NCI-H2171 (cell line): ENCODE measurements at regions not wholly inside any gene's neighbourhood (a gene's known extent, or its start where the extent isn't known, plus 50 kb on each side); places are given as distances from the start of the nearest gene placed in this dataset.

Experiments
- DNase-seq: peaks from one replicate; lab custom pipeline; 2025; lab: John Stamatoyannopoulos, UW

DNA sequence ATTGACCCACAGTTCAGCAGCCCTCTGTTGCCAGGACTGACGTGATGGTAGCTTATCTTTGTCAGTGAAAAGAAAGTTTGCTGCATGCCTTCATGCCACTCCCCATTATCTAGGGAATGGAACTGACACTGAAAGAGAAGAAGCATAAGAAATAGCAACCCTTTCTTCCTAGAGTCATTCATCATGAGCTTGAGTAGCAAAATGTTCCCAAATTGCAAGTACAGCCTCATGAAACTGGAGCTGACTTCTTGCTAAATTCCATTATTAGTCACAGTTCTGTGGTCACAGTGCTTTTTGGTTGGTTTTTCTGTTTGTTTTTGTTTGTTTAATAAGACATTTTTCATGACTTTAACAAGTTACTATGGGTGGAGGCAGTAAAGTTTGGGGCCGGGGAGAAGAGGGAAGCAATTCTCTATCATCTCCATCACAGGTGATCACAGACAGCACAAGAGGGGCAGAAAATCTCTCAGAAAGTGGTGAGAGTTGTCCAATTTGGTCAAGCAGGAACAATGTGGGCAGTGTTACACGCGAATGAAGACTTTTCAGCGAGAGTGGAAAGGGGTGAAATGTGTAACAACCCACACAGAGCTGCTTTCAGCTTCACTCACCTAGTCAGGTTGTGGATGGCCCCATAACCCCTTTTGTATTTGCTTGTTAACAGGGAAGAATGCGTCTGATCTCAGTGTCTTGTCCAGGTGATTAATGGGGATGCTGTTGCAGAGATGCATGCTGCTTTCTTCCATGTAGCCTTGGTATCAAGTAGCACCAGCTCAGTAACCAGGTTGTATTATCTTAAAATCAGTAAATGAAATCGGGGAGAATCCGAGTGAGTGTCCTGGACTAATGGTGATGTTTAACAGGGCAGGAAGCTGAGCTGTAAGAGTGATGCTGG is 440.4 kb downstream of the DMRT2 start:
- no peak for DNase-seq

DNA sequence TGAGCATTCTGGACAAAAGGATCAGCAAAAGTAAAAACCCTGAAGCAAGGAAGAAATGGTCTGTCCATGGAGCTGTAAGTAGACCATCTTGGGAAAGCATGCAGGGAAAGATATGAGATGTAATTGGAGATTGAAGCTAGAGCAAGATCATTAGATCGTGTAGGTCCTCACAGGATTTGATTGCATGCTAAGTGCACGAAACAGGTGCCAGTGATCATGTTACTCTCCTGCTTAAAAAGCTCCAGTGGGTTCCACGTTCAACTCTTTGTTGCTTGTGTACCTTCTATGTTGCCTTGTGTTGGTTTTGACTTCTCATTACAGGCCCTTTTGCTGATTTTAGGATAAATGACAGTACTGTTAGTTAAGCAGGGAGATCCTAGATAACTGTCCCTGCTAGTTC is 442.0 kb downstream of the DMRT2 start:
- no peak for DNase-seq

DNA sequence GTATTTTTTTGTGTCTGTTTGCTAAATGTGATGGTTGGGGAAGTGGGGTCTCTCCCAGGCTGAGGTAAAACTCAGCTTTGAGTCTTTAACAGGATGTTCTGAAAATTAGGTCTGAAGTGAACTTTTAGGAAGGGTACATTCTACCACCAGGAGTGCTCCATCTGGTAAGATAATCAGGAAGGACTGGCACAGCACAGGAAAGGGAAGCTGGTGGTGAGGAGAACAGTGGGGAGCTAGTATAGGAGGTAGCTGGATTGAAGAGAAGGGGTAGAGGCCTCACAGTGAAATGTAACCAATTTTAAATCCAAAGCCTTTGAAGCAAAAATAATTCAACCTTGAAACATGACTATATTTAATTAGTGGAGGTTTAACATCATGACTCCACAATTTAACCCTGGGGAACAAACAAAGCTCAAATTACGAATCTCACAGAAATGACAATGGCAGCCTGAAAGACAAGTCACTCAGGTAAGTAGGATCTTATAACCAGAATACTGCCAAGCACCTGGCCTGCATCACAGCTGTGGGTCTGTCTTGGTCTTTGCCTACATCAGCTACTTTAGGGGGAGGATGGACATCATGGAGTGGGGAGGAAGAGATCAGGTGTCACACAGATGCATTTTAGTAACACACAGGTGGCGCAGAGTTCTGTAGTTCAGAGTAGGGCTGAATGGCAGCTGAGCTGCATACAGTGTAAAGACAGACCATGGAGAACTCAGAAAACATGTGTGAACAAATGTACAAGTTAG is 445.3 kb downstream of the DMRT2 start:
- DNase-seq = peak; percentile 95

DNA sequence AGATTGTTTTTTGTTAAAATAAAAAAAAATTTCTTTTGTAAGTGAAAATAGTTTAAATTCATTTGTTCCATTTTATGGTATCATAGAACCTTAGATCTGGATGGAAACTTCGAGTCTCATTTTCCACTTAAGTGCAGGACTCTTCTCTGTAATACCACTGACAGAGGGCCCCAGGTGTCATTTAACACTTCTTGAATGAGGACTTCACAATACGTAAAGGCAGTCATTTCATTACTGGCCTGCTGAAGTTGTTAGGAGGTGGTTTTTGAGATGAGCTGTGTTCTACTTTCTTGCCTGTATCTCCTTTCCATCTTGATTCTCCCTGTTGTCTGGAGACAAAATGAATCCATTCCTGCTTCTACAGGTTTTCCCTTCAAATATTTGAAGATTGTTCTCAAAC is 455.3 kb downstream of the DMRT2 start:
- no peak for DNase-seq

DNA sequence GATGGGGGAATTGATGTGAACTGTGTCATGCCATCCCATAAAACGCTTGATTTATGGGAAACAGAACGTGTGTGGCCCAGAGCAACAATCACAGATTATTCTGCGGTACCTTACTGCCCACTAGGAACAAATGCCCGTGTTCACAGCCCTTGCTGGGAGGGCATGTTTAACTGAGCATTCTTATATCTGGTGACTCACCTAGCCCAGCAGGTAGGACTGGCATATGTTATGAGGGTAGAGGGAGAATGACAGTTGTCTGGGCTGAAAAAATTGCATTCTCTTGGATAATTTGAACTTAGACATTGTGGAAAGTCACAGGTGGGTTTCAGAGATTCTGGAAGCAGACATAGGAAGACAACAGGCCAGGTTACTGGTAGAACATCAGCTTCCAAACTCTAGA is 460.6 kb downstream of the DMRT2 start:
- no peak for DNase-seq

DNA sequence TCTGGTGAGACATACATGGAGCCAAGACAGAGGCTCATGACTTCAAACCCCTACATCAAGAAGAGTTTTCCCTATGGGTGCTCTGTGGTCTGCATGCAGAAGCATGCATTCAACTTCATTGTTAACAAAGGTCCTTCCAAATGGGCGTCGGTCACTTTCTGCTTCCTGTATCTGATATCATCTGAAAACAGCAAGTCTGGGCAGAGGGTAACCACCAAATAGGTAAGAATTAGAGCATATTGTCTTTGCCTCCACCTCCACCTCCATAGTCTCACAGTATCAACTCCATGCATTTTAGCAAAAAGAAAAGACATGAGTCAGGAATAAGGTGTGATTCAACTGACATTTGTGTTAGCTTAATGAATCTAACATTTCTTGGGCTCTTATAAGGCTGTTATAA is 462.9 kb downstream of the DMRT2 start:
- no peak for DNase-seq

DNA sequence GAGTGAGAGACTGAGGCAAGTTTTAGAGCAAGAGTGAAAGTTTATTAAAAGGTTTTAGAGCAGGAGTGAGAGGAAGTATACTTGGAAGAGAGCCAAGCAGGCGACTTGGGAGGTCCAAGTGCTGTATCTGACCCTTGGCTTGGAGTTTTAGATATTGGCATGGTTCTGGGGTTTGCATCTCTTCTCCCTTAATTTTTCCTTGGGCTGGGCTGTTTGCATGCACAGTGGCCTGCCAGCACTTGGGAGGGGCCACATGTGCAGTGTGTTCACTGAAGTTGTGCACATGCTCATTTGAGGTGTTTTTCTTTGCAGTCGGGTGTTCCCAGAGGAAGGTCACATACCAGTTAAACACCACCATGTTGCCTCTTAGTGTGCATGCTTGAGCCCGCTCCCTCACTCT is 464.1 kb downstream of the DMRT2 start:
- no peak for DNase-seq

DNA sequence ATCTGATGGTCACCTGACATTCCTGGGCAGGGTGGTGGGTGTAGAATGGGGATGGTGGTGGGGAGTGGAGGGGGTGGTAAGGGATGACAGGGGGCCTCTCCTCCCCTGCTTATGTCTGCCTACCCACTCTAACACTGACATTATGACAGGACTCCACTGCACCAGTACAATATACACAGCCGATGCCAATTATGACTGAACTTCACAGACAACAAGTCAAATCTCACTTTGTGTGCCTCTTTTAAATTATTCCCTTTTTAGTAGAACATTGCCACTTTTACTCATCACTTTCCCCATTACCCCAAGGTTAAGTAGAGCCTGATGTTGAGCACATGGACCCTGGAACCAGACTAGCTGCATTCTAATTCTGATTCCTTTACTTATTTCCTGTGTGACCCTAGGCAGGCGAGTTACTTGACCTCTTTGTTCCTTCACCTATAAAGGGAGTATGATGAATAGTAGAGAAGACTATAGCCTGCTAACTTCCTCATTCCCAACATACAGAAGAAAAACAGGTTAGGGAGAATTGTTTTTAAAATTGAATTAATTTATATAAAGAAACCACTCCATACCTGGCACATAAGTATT is 464.7 kb downstream of the DMRT2 start:
- no peak for DNase-seq

DNA sequence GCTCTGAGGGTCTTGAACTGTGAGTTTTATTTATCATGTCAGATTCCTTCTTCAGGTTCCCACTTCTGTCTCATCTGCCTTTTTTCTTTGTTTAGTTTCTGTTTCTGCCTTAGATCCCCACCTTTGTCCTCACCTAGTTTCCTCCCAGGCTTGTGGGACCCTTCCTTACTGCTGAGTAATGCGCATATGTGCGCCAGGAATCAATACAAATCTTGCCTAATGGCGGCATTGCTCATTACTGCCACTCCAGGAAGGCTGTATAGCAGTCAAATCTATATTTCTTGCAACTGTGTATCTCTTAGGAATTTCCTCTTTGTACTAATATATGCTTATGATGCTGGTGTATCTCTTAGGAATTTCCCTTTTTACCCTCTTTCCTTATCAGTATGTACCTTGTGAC is 465.4 kb downstream of the DMRT2 start:
- no peak for DNase-seq

DNA sequence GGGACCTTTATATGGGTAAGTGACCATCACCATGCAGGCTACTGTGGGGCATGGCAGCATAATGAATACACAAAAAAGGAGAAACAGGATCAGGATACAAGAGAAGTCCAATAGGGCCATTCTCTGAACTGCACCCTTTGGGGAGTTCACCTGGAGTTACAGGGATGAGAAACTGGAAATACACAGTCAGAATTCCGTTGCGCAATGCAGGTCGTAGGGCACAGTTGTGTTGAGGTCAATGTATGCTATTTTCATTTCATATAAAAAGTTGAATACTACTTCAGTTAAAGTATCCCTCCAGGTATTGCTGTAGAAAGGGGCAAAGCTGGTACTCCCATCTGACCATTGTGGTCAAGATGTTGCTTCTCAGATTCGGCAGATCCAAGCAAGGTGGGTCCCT is 471.4 kb downstream of the DMRT2 start:
- DNase-seq = no peak

DNA sequence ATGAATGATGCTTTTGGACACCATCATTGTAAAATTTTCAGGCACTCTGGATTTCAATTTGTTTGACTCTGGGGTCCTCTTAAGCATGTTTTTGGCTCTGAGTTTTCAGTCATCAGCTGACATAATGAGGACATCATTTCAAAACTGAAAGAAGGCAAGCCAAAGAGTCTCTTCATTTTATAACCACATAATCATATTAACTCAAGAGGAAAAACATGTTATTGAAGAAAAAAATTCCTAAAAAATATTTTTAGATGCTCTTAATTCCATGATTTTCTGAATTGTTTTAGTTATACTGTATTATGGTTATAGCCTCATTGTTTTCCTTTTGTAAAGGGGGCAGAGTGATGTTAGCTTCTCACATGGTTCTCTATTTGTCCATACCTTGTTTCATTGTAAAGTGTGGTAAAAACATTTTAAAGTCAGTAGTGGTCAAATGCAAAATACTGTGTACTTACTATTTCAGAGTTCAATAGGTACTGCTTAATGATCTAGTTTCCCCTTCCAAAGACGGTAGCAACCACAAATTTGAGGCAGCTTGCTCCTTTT is 472.1 kb downstream of the DMRT2 start:
- DNase-seq = no peak

DNA sequence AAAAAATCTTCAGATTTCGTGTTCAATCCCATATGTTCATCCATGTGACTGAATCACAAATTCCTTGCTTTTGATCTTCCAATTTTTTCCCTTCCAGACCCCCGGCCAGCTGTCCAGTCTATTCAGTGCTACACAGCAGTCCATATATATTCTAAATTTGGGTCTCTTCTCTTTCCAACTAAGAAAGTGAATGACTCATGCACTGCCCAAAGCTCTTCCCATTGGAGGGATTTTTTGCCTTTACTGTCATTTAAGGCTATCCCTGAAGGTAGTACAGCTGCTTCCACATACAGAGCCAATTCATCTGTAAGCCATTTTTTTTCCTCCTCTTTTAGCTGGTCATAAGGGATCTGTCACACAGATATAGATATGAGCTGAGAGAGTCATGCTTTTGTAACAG is 478.3 kb downstream of the DMRT2 start:
- no peak for DNase-seq

DNA sequence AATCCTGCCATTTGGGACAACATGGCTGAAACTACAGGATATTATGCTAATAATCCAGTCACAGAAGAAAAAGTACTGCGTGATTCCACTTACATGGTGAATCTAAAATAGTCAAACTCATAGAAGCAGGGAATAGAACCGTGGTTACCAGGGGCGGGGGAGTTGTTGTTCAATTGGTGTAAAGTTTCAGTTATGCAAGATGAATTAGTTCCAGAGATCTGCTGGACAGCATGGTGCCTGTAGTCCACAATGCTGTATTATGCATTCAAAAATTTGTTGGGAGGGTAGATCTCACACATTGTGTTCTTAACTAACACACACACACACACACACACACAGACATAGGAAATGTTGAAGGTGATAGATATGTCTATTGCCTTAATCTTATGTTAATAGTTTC is 480.5 kb downstream of the DMRT2 start:
- DNase-seq = no peak

DNA sequence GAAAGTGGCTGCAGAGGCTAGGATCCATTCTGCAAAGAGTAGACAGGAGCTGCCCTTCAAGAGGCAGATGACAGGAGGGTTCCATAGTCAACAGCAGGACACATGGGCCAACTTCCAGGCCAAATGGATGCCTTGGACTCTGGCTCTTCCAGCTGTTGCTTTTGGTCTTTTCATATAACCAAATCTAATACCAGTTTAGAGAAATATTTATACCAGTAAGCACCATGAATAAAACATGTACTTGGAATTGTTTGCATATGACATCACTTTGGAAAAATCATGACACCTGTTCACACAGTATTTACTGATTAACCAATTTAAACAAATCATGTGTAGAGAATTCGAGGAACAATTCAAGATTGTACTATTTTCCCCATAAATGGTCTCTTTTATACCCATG is 481.3 kb downstream of the DMRT2 start:
- no peak for DNase-seq

DNA sequence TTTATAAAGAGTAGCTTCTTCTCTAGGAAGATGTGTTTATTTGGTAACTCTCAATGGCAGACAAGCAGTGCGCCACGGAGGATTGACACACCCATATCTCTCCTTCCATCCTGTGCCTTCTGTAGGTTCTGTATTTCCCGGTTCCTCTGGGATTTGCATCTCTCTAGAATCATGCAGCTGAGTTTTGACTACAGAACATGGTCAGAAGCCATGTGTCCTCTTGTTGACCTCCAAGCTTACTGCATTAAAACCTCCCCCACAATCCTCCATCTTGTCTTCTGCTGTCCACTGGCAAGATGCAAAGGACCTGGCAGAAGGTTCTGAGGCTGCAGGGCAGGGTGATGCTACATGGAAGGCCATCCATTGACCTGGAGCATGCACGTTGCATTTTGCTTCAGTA is 482.0 kb downstream of the DMRT2 start:
- DNase-seq = no peak

DNA sequence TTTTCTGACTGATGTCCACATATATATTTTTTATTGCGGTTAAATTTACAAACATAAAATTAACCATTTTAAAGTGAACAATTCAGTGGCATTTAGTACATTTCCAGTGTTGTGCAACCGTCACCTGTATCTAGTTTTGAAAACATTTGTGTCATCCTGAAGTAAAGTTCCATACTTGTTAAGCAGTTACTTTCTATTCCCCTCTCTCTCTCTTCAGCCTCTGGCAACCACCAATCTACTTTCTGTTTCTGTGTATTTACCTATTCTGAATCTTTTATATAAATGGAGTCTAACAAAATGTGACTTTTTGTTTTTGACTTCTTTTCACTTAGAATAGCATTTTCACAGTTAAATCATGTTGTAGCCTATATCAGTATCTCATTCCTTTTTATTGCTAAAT is 480.1 kb upstream of the SMARCA2 start:
- no peak for DNase-seq

DNA sequence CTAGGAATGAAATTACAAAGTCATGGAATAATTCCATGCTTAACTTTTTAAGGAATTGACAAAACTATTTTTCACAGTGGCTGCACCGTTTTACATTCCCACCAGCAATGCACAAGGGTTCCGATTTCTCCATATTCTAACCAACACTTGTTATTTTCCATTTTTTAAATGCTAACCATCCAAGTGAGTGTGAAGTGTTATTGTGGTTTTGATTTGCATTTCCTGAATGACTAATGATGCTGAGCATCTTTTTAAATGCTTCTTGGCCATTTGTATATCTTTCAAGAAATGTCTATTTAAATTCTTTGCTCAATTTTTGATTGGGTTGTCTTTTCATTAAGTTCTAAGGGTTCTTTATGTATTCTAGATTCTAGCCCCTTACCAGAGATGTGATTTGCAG is 479.5 kb upstream of the SMARCA2 start:
- no peak for DNase-seq

DNA sequence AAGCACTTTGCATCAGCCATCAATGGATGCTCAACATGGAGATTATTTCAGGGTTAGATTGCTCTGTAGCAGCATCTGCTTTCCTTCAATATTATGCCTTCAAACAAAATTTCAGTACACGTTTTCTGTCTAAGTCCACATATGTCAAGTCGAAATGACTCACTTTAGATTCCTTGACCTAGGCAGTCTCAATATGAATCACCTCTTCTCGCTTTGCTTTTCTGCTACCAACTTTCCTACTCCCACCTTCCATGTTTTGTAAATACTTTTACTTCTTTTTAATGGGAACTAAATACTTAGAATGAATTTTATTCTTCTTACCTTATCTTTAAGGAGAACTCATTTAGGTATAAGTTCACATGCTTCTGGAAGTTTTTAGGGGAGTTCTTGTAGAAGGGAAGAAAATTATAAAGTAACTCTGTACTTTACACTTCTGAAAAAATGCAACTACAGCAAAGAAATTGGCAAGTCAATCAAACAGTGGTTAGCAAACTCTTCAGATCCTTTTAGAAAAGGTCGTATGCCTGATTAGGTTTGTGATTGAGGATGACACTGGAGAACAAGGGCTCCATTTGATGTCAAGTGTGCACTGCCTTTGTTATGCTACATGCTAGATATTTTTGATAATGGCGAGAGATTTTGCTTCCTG is 478.5 kb upstream of the SMARCA2 start:
- no peak for DNase-seq

DNA sequence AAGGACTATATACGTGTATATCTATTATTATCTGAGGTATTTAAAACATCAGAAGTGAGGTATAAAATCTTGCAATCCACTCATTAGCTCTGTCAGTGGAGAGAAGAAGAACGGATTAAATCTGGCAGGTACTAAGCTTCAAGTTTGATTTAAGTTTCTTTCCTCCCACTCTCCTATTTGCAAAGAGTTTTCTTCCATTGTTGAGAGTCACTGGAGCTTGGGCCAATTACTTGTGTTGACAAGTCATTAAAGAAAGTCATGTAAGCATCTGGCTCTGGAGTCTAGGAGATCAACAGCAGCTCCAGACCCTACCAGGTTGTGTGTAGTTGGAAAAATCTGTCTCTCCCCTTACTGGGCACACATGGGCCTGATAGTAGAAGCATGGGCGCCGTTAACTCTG is 476.8 kb upstream of the SMARCA2 start:
- DNase-seq = peak; percentile 72

DNA sequence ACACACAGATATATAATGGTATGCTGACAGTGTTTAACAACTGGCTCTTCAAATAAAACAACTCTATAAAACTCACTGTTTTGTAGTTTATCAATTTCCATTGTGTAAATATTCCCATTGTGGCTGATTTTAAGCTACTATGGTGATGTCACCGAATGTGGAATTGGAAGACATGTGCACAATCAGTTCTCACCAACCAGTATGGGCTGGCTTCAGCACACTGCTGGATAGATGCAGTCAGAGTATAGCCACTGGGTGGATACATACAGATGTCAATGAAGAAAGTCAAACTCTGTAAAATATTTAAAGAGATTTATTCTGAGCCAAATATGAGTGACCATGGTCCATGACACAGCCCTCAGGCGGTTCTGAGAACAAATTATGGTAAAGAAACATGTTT is 475.9 kb upstream of the SMARCA2 start:
- DNase-seq = no peak

DNA sequence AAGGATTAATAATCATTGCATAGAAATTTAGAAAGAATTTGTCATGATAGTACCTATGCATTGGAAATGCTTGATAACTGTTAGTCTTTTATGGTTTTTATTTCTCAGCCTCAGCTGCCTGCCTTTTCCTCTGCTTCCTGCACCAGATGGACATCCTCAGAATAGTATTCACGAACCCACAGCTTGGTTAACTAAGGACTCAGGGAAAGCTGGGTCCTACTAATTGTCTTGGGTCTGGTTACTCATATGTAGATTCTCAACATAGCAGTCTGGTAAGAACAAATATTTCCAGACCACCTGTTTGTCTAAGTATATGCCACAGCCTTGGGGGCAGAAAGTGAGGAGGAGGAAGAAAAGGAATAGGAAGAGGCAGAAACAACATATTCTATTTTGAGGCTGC is 464.5 kb upstream of the SMARCA2 start:
- DNase-seq = no peak
